GM12878 (cell line): ENCODE measurements at regions not wholly inside any gene's neighbourhood (a gene's known extent, or its start where the extent isn't known, plus 50 kb on each side); places are given as distances from the start of the nearest gene placed in this dataset.

ENCODE experiments used
- ATAC-seq: fragments of 200-7000 bp; cut with Tn5 transposase; 3 replicates; pipeline ENCODE4 v1.9.1; 2020; ENCODE audit warnings: mild to moderate bottlenecking, moderate library complexity
- BruUV-seq: library from RNA; stranded (reverse); fragments of 400-500 nt; replicated peaks from 2 replicates; lab custom pipeline; 2021; lab: Mats Ljungman, UMichigan
- CTCF ChIA-PET: fragments of 300-600 bp; sonication (Branson Sonifier 250); formaldehyde crosslinking; extraction: SDS; loops from one replicate; lab custom pipeline; 2021; ENCODE audit warnings: inconsistent platforms; lab: Yijun Ruan, JAX
- POLR2A ChIA-PET: fragments of 350-600 bp; formaldehyde crosslinking; extraction: SDS; loops from one replicate; lab custom pipeline; 2021; ENCODE audit warnings: inconsistent platforms; lab: Charles Lee
- RAD21 ChIA-PET: fragments of 300-600 bp; sonication (Branson Sonifier 250); formaldehyde crosslinking; loops from one replicate; lab custom pipeline; 2023; ENCODE audit warnings: antibody characterized with exemption; ENCODE audit not compliant: unreplicated experiment; lab: Charles Lee
- SMC1A ChIA-PET: fragments of 300-600 bp; sonication (Branson Sonifier 250); formaldehyde crosslinking; loops from one replicate; lab custom pipeline; 2023; ENCODE audit not compliant: unreplicated experiment, uncharacterized antibody; lab: Charles Lee
- DNase-seq: peaks from one replicate; pipeline ENCODE4 v3.0.0-alpha.2; 2011; ENCODE audit warnings: low read depth, low spot score
- FAIRE-seq: peaks from 3 replicates; lab custom pipeline; 2011; peaks lifted over from hg19 to GRCh38; lab: Jason Lieb, UNC
- H2AFZ ChIP-seq: 2 replicates; pipeline ENCODE4 v1.6.0; 2011; ENCODE audit warnings: low read depth, low read length, control low read depth; ENCODE audit not compliant: control insufficient read depth
- H3K27ac ChIP-seq: 2 replicates; pipeline ENCODE4 v1.5.1; 2011; ENCODE audit warnings: control low read depth; ENCODE audit not compliant: control insufficient read depth, insufficient read depth
- H3K27me3 ChIP-seq, 2 experiments: replicated peaks in 1 of 2; 2 replicates each; pipeline versions ENCODE4 v1.6.0 to v1.6.1; 2011; ENCODE audit warnings: low read length in 1 of 2; ENCODE audit not compliant: control insufficient read depth in 2 of 2, insufficient read depth in 2 of 2
- H3K36me3 ChIP-seq, 2 experiments: 2 replicates each; pipeline ENCODE4 v1.5.1; 2011; ENCODE audit warnings: low read length in 1 of 2; ENCODE audit not compliant: control insufficient read depth in 2 of 2, insufficient read depth in 2 of 2
- H3K4me1 ChIP-seq: 2 replicates; pipeline ENCODE4 v1.6.1; 2011; ENCODE audit warnings: mild to moderate bottlenecking, low read length, moderate library complexity, mixed read lengths; ENCODE audit not compliant: control insufficient read depth, insufficient read depth
- H3K4me2 ChIP-seq: 2 replicates; pipeline ENCODE4 v1.6.0; 2011; ENCODE audit warnings: control low read depth; ENCODE audit not compliant: control insufficient read depth, insufficient read depth
- H3K4me3 ChIP-seq: fragments of 200-600 bp; sonication (generic); 2 replicates; pipeline ENCODE4 v1.5.1; 2016
- H3K79me2 ChIP-seq: 2 replicates; pipeline ENCODE4 v1.6.0; 2011; ENCODE audit warnings: low read length; ENCODE audit not compliant: control insufficient read depth, insufficient read depth
- H3K9ac ChIP-seq: 2 replicates; pipeline ENCODE4 v1.8.0; 2011; ENCODE audit warnings: low read length, control low read depth, mixed read lengths; ENCODE audit not compliant: control insufficient read depth, insufficient read depth
- H3K9me3 ChIP-seq: replicated peaks from 3 replicates; pipeline ENCODE4 v1.5.1; 2011; ENCODE audit warnings: mild to moderate bottlenecking, low read length; ENCODE audit not compliant: control insufficient read depth, insufficient read depth
- H4K20me1 ChIP-seq: 2 replicates; pipeline ENCODE4 v1.6.0; 2011; ENCODE audit not compliant: control insufficient read depth, insufficient read depth
- BCL3 ChIP-seq: IDR thresholded peaks from 2 replicates; pipeline ENCODE4 v1.6.1; 2011; ENCODE audit warnings: borderline replicate concordance, low read depth, mild to moderate bottlenecking, moderate library complexity, low read length; ENCODE audit not compliant: insufficient read depth, poor library complexity, severe bottlenecking
- CBX3 ChIP-seq: fragments of 200-600 bp; sonication (generic); IDR thresholded peaks from 2 replicates; pipeline ENCODE4 v1.6.1; 2016; ENCODE audit warnings: low read depth, borderline replicate concordance
- CREM ChIP-seq: IDR thresholded peaks from 2 replicates; pipeline ENCODE4 v1.6.1; 2014; ENCODE audit warnings: antibody characterized with exemption, low read depth
- E4F1 ChIP-seq: fragments of 450-650 bp; IDR thresholded peaks from 2 replicates; pipeline ENCODE4 v1.6.1; 2018; ENCODE audit warnings: borderline replicate concordance, mild to moderate bottlenecking; ENCODE audit not compliant: partially characterized antibody
- IRF5 ChIP-seq: fragments of 450-650 bp; IDR thresholded peaks from 2 replicates; pipeline ENCODE4 v1.6.1; 2017; ENCODE audit warnings: borderline replicate concordance
- POLR2AphosphoS2 ChIP-seq: IDR thresholded peaks from 2 replicates; pipeline ENCODE4 v1.6.1; 2011; ENCODE audit warnings: low read depth, mild to moderate bottlenecking, low read length, improper control_type of control experiment, moderate library complexity
- RB1 ChIP-seq: fragments of 450-650 bp; formaldehyde crosslinking; IDR thresholded peaks from 2 replicates; pipeline ENCODE4 v1.6.1; 2017; ENCODE audit warnings: mild to moderate bottlenecking, borderline replicate concordance
- ZBED1 ChIP-seq: IDR thresholded peaks from 2 replicates; pipeline ENCODE4 v1.6.1; 2016; ENCODE audit warnings: borderline replicate concordance
- ZNF622 ChIP-seq: fragments of 450-650 bp; IDR thresholded peaks from 2 replicates; pipeline ENCODE4 v1.6.1; 2017; ENCODE audit warnings: mild to moderate bottlenecking, inconsistent platforms
- WGBS: methylation state at CpG from one replicate; pipeline ENCODE4 v1.1.6; 2016; ENCODE audit warnings: low lambda C conversion rate; ENCODE audit not compliant: insufficient replicate concordance, insufficient coverage; ENCODE audit errors: missing lambda C conversion rate; 5-methylcytosine and 5-hydroxymethylcytosine counted together
- in situ Hi-C: fragments of 300-500 bp; cut with MboI; formaldehyde crosslinking; loops from 9 replicates; pipeline ENCODE4 v1.14.3; 2018; ENCODE audit warnings: mixed read lengths
- intact Hi-C: fragments of 100-400 bp; cut with micrococcal nuclease; formaldehyde crosslinking; loops from one replicate; pipeline ENCODE4 v1.14.2; 2022; ENCODE audit not compliant: unreplicated experiment

GRCh38 chr6:8764733-8765132 is 329.4 kb upstream of the SLC35B3 start (continued):
- no peak for TF ChIP-seq E4F1

GRCh38 chr6:8760951-8761350 is 325.6 kb upstream of the SLC35B3 start:
- ChIA-PET CTCF (no interaction called here), POLR2A (no interaction called here), RAD21 (no interaction called here), SMC1A (no interaction called here)
- H4K20me1 ChIP-seq, result no peaks in the 10 kb centered on the region
- H3K27ac ChIP-seq, result no peak overlapping the region
- DNase-seq, result no peak
- ATAC-seq, result no peak
- H3K9me3 ChIP-seq, result no peaks in the 10 kb centered on the region
- no TSS peak for BruUV-seq
- intact Hi-C loops (no loop called here), in situ Hi-C loops (no loop called here)
- no peaks in the 10 kb centered on the region for H3K27me3 ChIP-seq
- 0% methylated on average over 1 of the region's 1 CpG for WGBS
- no peak for FAIRE-seq
- no peak overlapping the region for H3K4me2 ChIP-seq
- H3K36me3 ChIP-seq, result no peaks in the 10 kb centered on the region
- TF ChIP-seq ZNF622 (no peak), POLR2AphosphoS2 (no peak), CREM (no peak), IRF5 (no peak), BCL3 (no peak), CBX3 (no peak), ZBED1 (no peak), RB1 (no peak)
- no peaks in the 10 kb centered on the region for H3K79me2 ChIP-seq
- H3K4me3 ChIP-seq, result no peak overlapping the region
- no peak overlapping the region for H2AFZ ChIP-seq
- no peaks in the 10 kb centered on the region for H3K4me1 ChIP-seq
- H3K9ac ChIP-seq, result no peak overlapping the region
